Breast epithelium (tissue), 4 donors: ENCODE measurements at regions not wholly inside any gene's neighbourhood (a gene's known extent, or its start where the extent isn't known, plus 50 kb on each side); places are given as distances from the start of the nearest gene placed in this dataset.

Experiments
- DNase-seq, 2 donors: peaks; one replicate each; pipeline ENCODE4 v3.0.0-alpha.2; 2019; ENCODE audit warnings: low spot score in 2 of 2
- H3K27ac ChIP-seq, 2 donors: fragments of 200-600 bp; sonication (generic) in 1 of 2; one replicate each; pipeline ENCODE4 v1.5.1; 2016 to 2019; ENCODE audit warnings: mild to moderate bottlenecking in 1 of 2
- H3K27me3 ChIP-seq, 2 donors: fragments of 200-600 bp; sonication (generic) in 1 of 2; one replicate each; pipeline versions ENCODE4 v1.5.1 to v1.6.0; 2017 to 2019; ENCODE audit warnings: control low read depth in 1 of 2, mild to moderate bottlenecking in 1 of 2
- H3K36me3 ChIP-seq: fragments of 200-600 bp; one replicate; pipeline ENCODE4 v1.5.1; 2019
- H3K4me1 ChIP-seq, 2 donors: fragments of 200-600 bp; sonication (generic); one replicate each; pipeline ENCODE4 v1.5.1; 2016 to 2019; ENCODE audit warnings: control low read depth in 1 of 2
- H3K4me3 ChIP-seq, 3 donors: fragments of 200-600 bp; sonication (generic); 1 replicate in 2 of 3; 2 replicates in 1 of 3; pipeline ENCODE4 v1.5.1; 2016 to 2019; ENCODE audit warnings: mild to moderate bottlenecking in 3 of 3, moderate library complexity in 2 of 3
- H3K9me3 ChIP-seq, 2 donors: fragments of 200-600 bp; sonication (generic) in 1 of 2; one replicate each; pipeline ENCODE4 v1.5.1; 2016 to 2019; ENCODE audit warnings: control low read depth in 1 of 2
- CTCF ChIP-seq, 3 donors: fragments of 450-650 bp; IDR thresholded peaks; one replicate each; pipeline ENCODE4 v1.5.1; 2016 to 2017; ENCODE audit warnings: antibody characterized with exemption in 3 of 3, mild to moderate bottlenecking in 3 of 3, moderate library complexity in 3 of 3
- POLR2A ChIP-seq: fragments of 450-650 bp; IDR thresholded peaks from one replicate; pipeline ENCODE4 v1.6.1; 2016; ENCODE audit warnings: antibody characterized with exemption, mild to moderate bottlenecking, moderate library complexity
- POLR2AphosphoS5 ChIP-seq, 3 donors: sonication (generic); formaldehyde crosslinking; IDR thresholded peaks; one replicate each; pipeline ENCODE4 v1.6.1; 2017; ENCODE audit warnings: antibody characterized with exemption in 3 of 3
- intact Hi-C: fragments of 100-400 bp; cut with DNase I; formaldehyde crosslinking; loops from one replicate; pipeline ENCODE4 v1.15.1; 2023; ENCODE audit warnings: low total_unique reads

GRCh38 chr4:156581282-156582063 is 390.1 kb downstream of the PDGFC start:
- H3K4me3 ChIP-seq: peak overlapping the region in 1 of 3 donors; percentile 39
- H3K27me3 ChIP-seq: no peaks in the 10 kb centered on the region
- H3K27ac ChIP-seq: peak overlapping the region; percentile 4 to 20
- H3K4me1 ChIP-seq: peaks cover 0 to 14% of the 10 kb centered on the region in 2 donors
- H3K9me3 ChIP-seq: no peaks in the 10 kb centered on the region
- TF ChIP-seq POLR2A (no peak), CTCF (IDR thresholded peaks at IDR 0.05) (no peak), POLR2AphosphoS5 (IDR thresholded peaks at IDR 0.05) (no peak)
- no peaks in the 10 kb centered on the region for H3K36me3 ChIP-seq
- DNase-seq: no peak
- intact Hi-C loops: no loop called here

- Histone ChIP-seq H3K9me3 (no peaks in the 10 kb centered on the region), H3K27ac (no peak overlapping the region), H3K27me3 (no peaks in the 10 kb centered on the region), H3K4me3 (no peak overlapping the region), H3K36me3 (no peaks in the 10 kb centered on the region), H3K4me1 (peaks cover 0 to 11% of the 10 kb centered on the region in 2 donors)
- intact Hi-C loops: no loop called here
- DNase-seq: no peak
- TF ChIP-seq CTCF (IDR thresholded peaks at IDR 0.05): no peak
- no peak for TF ChIP-seq POLR2AphosphoS5 (IDR thresholded peaks at IDR 0.05)
Measured at GRCh38 chr4:156578713-156579112, 392.9 kb downstream of the PDGFC start.

GRCh38 chr4:156578005-156578404 is 393.6 kb downstream of the PDGFC start:
- no peak overlapping the region for H3K27ac ChIP-seq
- H3K4me3 ChIP-seq: no peak overlapping the region
- peaks cover 0 to 4% of the 10 kb centered on the region in 2 donors for H3K4me1 ChIP-seq
- DNase-seq: no peak
- TF ChIP-seq POLR2AphosphoS5 (IDR thresholded peaks at IDR 0.05) (no peak), POLR2A (no peak), CTCF (IDR thresholded peaks at IDR 0.05) (no peak)
- no peaks in the 10 kb centered on the region for H3K36me3 ChIP-seq
- no peaks in the 10 kb centered on the region for H3K9me3 ChIP-seq
- H3K27me3 ChIP-seq: no peaks in the 10 kb centered on the region
- intact Hi-C loops: no loop called here

- Histone ChIP-seq H3K27me3 (no peaks in the 10 kb centered on the region), H3K27ac (no peak overlapping the region), H3K36me3 (no peaks in the 10 kb centered on the region), H3K4me1 (peaks cover 0 to 2% of the 10 kb centered on the region in 2 donors), H3K9me3 (no peaks in the 10 kb centered on the region), H3K4me3 (no peak overlapping the region)
- intact Hi-C loops: no loop called here
- DNase-seq: no peak
- TF ChIP-seq POLR2AphosphoS5 (IDR thresholded peaks at IDR 0.05) (no peak), POLR2A (no peak), CTCF (IDR thresholded peaks at IDR 0.05) (no peak)
Measured at GRCh38 chr4:156576946-156577345, 394.7 kb downstream of the PDGFC start.

GRCh38 chr4:156575430-156576073 is 396.0 kb downstream of the PDGFC start:
- intact Hi-C loops: no loop called here

More at GRCh38 chr4:156575430-156576073, 396.0 kb downstream of the PDGFC start:
- TF ChIP-seq POLR2A (no peak), POLR2AphosphoS5 (IDR thresholded peaks at IDR 0.05) (peak in 1 of 3 donors; percentile 19)
- Histone ChIP-seq H3K9me3 (no peaks in the 10 kb centered on the region), H3K36me3 (no peaks in the 10 kb centered on the region), H3K4me3 (no peak overlapping the region), H3K27ac (no peak overlapping the region), H3K27me3 (no peaks in the 10 kb centered on the region), H3K4me1 (no peaks in the 10 kb centered on the region)
- DNase-seq: peak in 1 of 2 donors; percentile 58
